SIG-M5 treated with dmso at 0.1 percent for 504 hours (cell line): ENCODE measurements at regions not wholly inside any gene's neighbourhood (a gene's known extent, or its start where the extent isn't known, plus 50 kb on each side); places are given as distances from the start of the nearest gene placed in this dataset.

ENCODE experiments used
- DNase-seq: peaks from one replicate; lab custom pipeline; 2025; ENCODE audit not compliant: unreplicated experiment; lab: John Stamatoyannopoulos, UW

- no peak for DNase-seq
These were observed 66.1 kb downstream of the LEPR start for GRCh38 chr1:65486613-65487012.

- no peak for DNase-seq
These were observed 69.0 kb downstream of the LEPR start for GRCh38 chr1:65489481-65489880.

- DNase-seq: no peak
These were observed 70.0 kb downstream of the LEPR start for GRCh38 chr1:65490231-65491009.

- DNase-seq: no peak
These were observed 71.0 kb downstream of the LEPR start for GRCh38 chr1:65491472-65491871.

GRCh38 chr1:65493802-65494201 lies 73.3 kb downstream of the LEPR start:
- no peak for DNase-seq

- DNase-seq: no peak
These were observed 74.2 kb downstream of the LEPR start for GRCh38 chr1:65494671-65495070.

GRCh38 chr1:65495137-65495536 lies 74.7 kb downstream of the LEPR start:
- DNase-seq: no peak

- DNase-seq: no peak
These were observed 76.9 kb downstream of the LEPR start for GRCh38 chr1:65497256-65497830.

- DNase-seq: no peak
These were observed 83.0 kb downstream of the LEPR start for GRCh38 chr1:65503427-65503826.

GRCh38 chr1:65504263-65504662 lies 83.8 kb downstream of the LEPR start:
- no peak for DNase-seq

- no peak for DNase-seq
These were observed 85.3 kb downstream of the LEPR start for GRCh38 chr1:65505547-65506300.

- DNase-seq: no peak
These were observed 87.6 kb downstream of the LEPR start for GRCh38 chr1:65508051-65508450.

- DNase-seq: no peak
These were observed 89.6 kb downstream of the LEPR start for GRCh38 chr1:65509912-65510680.

GRCh38 chr1:65510961-65511360 lies 90.5 kb downstream of the LEPR start:
- no peak for DNase-seq

- DNase-seq: no peak
These were observed 91.9 kb downstream of the LEPR start for GRCh38 chr1:65512383-65512782.

- no peak for DNase-seq
These were observed 92.7 kb downstream of the LEPR start for GRCh38 chr1:65512967-65513780.

GRCh38 chr1:65514041-65514440 lies 93.6 kb downstream of the LEPR start:
- no peak for DNase-seq

GRCh38 chr1:65524931-65525265 lies 104.4 kb downstream of the LEPR start:
- DNase-seq: no peak

- DNase-seq: no peak
These were observed 105.0 kb downstream of the LEPR start for GRCh38 chr1:65525266-65526048.

- DNase-seq: no peak
These were observed 105.6 kb downstream of the LEPR start for GRCh38 chr1:65526049-65526556.
